ENCODE measurements at regions not wholly inside any gene's neighbourhood (a gene's known extent, or its start where the extent isn't known, plus 50 kb on each side); places are given as distances from the start of the nearest gene placed in this dataset.

DNA sequence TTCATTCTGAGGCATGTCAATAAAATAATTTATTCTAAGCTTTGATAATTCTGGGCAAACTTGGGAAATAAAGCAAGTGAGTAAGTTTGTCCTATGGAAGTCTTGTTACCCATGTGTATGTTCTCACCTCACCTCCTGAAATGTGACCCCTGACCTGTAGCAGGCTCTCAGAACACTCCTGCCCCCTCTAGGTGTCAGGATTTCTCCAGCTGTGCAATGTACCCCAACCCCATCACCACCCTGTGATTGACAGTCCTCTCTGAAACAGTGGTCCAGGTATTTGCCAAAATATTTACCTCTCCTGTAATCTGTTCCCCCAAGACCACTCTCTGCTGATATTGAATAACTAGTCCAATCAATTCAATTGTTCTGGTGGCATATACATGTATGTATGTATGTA is 122.6 kb upstream of the PTER start:
- Histone ChIP-seq H3K9me3 (ENCODE audit: control insufficient read depth, low read length) (peaks cover 18% of the 10 kb centered on the region), H3K14ac (ENCODE audit: low read length in 2 of 2) (no peak overlapping the region), H4K91ac (ENCODE audit: low read length) (no peak overlapping the region), H3K9ac (ENCODE audit: low read length) (no peak overlapping the region), H3K4ac (ENCODE audit: low read depth in 1 of 2, low read length in 2 of 2) (no peak overlapping the region), H3K27ac (ENCODE audit: low read length, poor library complexity, severe bottlenecking) (no peak overlapping the region), H2AK5ac (ENCODE audit: low read length, severe bottlenecking) (no peak overlapping the region), H3K4me3 (ENCODE audit: insufficient read depth in 1 of 2, low read depth in 1 of 2, low read length in 2 of 2) (no peak overlapping the region), H3K23ac (ENCODE audit: low read length in 2 of 2) (no peak overlapping the region), H2BK5ac (ENCODE audit: low read depth, low read length, poor library complexity, severe bottlenecking) (no peak overlapping the region), H3K18ac (ENCODE audit: low read depth in 1 of 2, low read length in 2 of 2) (no peak overlapping the region), H4K8ac (ENCODE audit: low read length) (no peak overlapping the region), H2BK15ac (ENCODE audit: low read depth, poor library complexity, severe bottlenecking) (no peak overlapping the region), H3K36me3 (ENCODE audit: control insufficient read depth in 1 of 2, insufficient read depth in 2 of 2, low read depth in 1 of 2, low read length in 2 of 2) (no peaks in the 10 kb centered on the region), H2BK120ac (ENCODE audit: low read depth, low read length) (no peak overlapping the region), H3K27me3 (ENCODE audit: control insufficient read depth in 1 of 2, insufficient read depth in 1 of 2, low read length in 2 of 2) (no peaks in the 10 kb centered on the region), H2AFZ (ENCODE audit: low read depth, low read length) (no peak overlapping the region), H3K4me1 (ENCODE audit: control insufficient read depth, insufficient read depth, low read depth, low read length) (no peaks in the 10 kb centered on the region), H3K79me1 (replicated peaks; ENCODE audit: low read length, poor library complexity, severe bottlenecking) (no peaks in the 10 kb centered on the region), H3K4me2 (ENCODE audit: low read length, poor library complexity, severe bottlenecking) (no peak overlapping the region), H2BK12ac (ENCODE audit: low read length in 2 of 2) (no peak overlapping the region)
- DNase-seq: no peak

DNA sequence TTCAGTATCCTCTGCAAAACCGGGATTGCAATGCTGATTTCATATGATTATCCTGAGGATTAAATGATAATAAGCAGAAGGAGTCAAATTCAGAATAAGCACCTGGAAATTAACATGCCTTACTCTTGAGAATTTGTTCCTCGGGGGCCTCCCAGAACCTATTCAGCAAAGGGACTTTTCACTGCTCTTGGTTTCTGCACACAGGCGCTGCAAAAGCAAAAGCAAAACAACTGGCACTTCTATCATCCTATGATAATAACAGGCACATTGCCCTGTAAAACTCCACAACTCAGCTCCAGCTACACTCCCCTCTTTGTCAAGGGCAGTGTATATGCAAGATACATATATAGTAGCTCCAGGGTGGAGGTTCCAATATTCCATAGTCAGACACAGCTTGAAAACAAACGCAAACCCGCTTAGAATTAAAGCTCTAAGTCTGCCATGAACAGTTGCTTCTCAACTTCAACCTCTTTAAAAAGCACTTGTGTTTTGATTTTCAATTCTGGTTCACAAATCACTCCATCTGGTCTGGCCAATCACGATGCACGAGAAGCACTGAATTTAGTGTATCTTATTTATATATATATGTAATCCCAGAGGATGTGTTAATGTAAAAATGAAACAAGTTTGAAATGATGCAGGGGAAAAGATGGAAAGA is 119.9 kb upstream of the PTER start:
- H2BK5ac ChIP-seq (ENCODE audit: low read depth, low read length, poor library complexity, severe bottlenecking): no peak overlapping the region
- H3K14ac ChIP-seq (ENCODE audit: low read length in 2 of 2): no peak overlapping the region
- H3K27me3 ChIP-seq (ENCODE audit: control insufficient read depth in 1 of 2, insufficient read depth in 1 of 2, low read length in 2 of 2): no peaks in the 10 kb centered on the region
- H3K27ac ChIP-seq (ENCODE audit: low read length, poor library complexity, severe bottlenecking): no peak overlapping the region
- no peak overlapping the region for H2AK5ac ChIP-seq (ENCODE audit: low read length, severe bottlenecking)
- H3K4ac ChIP-seq (ENCODE audit: low read depth in 1 of 2, low read length in 2 of 2): no peak overlapping the region
- no peaks in the 10 kb centered on the region for H3K79me1 ChIP-seq (replicated peaks; ENCODE audit: low read length, poor library complexity, severe bottlenecking)
- H3K4me1 ChIP-seq (ENCODE audit: control insufficient read depth, insufficient read depth, low read depth, low read length): no peaks in the 10 kb centered on the region
- H4K8ac ChIP-seq (ENCODE audit: low read length): no peak overlapping the region
- H2AFZ ChIP-seq (ENCODE audit: low read depth, low read length): no peak overlapping the region
- H3K23ac ChIP-seq (ENCODE audit: low read length in 2 of 2): no peak overlapping the region
- no peak for DNase-seq
- no peaks in the 10 kb centered on the region for H3K36me3 ChIP-seq (ENCODE audit: control insufficient read depth in 1 of 2, insufficient read depth in 2 of 2, low read depth in 1 of 2, low read length in 2 of 2)
- no peak overlapping the region for H3K4me2 ChIP-seq (ENCODE audit: low read length, poor library complexity, severe bottlenecking)
- 82% methylated on average over 4 of the region's 7 CpGs for WGBS
- H2BK12ac ChIP-seq (ENCODE audit: low read length in 2 of 2): no peak overlapping the region
- no peak overlapping the region for H3K4me3 ChIP-seq (ENCODE audit: insufficient read depth in 1 of 2, low read depth in 1 of 2, low read length in 2 of 2)
- no peak overlapping the region for H2BK120ac ChIP-seq (ENCODE audit: low read depth, low read length)
- no peak overlapping the region for H4K91ac ChIP-seq (ENCODE audit: low read length)
- H3K9me3 ChIP-seq (ENCODE audit: control insufficient read depth, low read length): peaks cover 3% of the 10 kb centered on the region
- no peak overlapping the region for H3K9ac ChIP-seq (ENCODE audit: low read length)
- no peak overlapping the region for H2BK15ac ChIP-seq (ENCODE audit: low read depth, poor library complexity, severe bottlenecking)
- H3K18ac ChIP-seq (ENCODE audit: low read depth in 1 of 2, low read length in 2 of 2): no peak overlapping the region

DNA sequence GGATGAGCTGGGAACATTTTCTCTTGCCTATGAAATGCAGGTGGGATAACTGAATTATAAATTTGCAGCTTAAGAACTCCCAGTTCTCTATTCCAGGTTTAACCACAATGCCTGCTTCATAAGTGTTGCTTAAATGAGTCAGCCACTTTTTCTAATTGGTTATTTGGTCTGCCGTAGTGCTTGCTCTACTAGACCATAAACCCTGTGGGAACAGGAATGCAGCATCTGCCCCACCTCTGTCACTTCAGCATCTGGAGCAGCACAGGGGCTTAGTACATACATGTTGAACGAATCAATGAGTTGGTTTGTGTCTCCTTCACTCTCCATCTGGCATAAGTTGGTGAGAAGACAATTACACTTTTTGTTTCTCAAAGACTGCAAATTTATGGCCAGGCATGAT is 95.2 kb upstream of the PTER start:
- Histone ChIP-seq H3K27ac (ENCODE audit: low read length, poor library complexity, severe bottlenecking) (no peak overlapping the region), H3K23ac (ENCODE audit: low read length in 2 of 2) (no peak overlapping the region), H2AK5ac (ENCODE audit: low read length, severe bottlenecking) (no peak overlapping the region), H3K4me3 (ENCODE audit: insufficient read depth in 1 of 2, low read depth in 1 of 2, low read length in 2 of 2) (no peak overlapping the region), H3K36me3 (ENCODE audit: control insufficient read depth in 1 of 2, insufficient read depth in 2 of 2, low read depth in 1 of 2, low read length in 2 of 2) (no peaks in the 10 kb centered on the region), H3K9ac (ENCODE audit: low read length) (no peak overlapping the region), H2BK15ac (ENCODE audit: low read depth, poor library complexity, severe bottlenecking) (no peak overlapping the region), H2AFZ (ENCODE audit: low read depth, low read length) (no peak overlapping the region), H2BK12ac (ENCODE audit: low read length in 2 of 2) (no peak overlapping the region), H2BK120ac (ENCODE audit: low read depth, low read length) (no peak overlapping the region), H4K91ac (ENCODE audit: low read length) (no peak overlapping the region), H3K4me1 (ENCODE audit: control insufficient read depth, insufficient read depth, low read depth, low read length) (no peaks in the 10 kb centered on the region), H3K4ac (ENCODE audit: low read depth in 1 of 2, low read length in 2 of 2) (no peak overlapping the region), H3K14ac (ENCODE audit: low read length in 2 of 2) (no peak overlapping the region), H3K9me3 (ENCODE audit: control insufficient read depth, low read length) (peaks cover 2% of the 10 kb centered on the region), H3K79me1 (replicated peaks; ENCODE audit: low read length, poor library complexity, severe bottlenecking) (no peaks in the 10 kb centered on the region), H4K8ac (ENCODE audit: low read length) (no peak overlapping the region), H3K4me2 (ENCODE audit: low read length, poor library complexity, severe bottlenecking) (no peak overlapping the region), H3K27me3 (ENCODE audit: control insufficient read depth in 1 of 2, insufficient read depth in 1 of 2, low read length in 2 of 2) (no peaks in the 10 kb centered on the region), H3K18ac (ENCODE audit: low read depth in 1 of 2, low read length in 2 of 2) (no peak overlapping the region), H2BK5ac (ENCODE audit: low read depth, low read length, poor library complexity, severe bottlenecking) (no peak overlapping the region)
- WGBS: 69% methylated on average over 2 of the region's 2 CpGs
- no peak for DNase-seq

DNA sequence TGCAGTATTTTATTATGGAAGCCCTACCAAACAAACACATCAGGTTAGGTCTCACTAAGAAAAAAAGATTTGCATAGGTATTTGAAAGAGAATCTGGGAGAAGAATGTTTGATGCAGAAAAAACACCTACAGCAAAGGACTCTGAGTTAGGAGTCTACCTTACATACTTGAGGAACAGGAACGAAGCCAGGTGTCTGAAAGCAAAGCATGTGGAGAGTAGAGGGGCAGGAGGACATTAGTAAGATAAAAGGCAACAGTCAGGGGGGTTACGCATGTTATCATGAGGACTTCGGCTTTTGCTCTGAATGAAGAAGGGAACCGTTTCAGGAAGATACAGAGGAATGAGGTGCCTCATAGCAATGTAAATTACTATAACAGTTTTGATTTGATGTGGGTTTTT is 87.9 kb upstream of the PTER start:
- H3K4ac ChIP-seq (ENCODE audit: low read depth in 1 of 2, low read length in 2 of 2): no peak overlapping the region
- H3K14ac ChIP-seq (ENCODE audit: low read length in 2 of 2): no peak overlapping the region
- H3K23ac ChIP-seq (ENCODE audit: low read length in 2 of 2): no peak overlapping the region
- no peak overlapping the region for H3K4me2 ChIP-seq (ENCODE audit: low read length, poor library complexity, severe bottlenecking)
- H2BK12ac ChIP-seq (ENCODE audit: low read length in 2 of 2): no peak overlapping the region
- H2AFZ ChIP-seq (ENCODE audit: low read depth, low read length): no peak overlapping the region
- WGBS: 47% methylated on average over 4 of the region's 4 CpGs
- H3K18ac ChIP-seq (ENCODE audit: low read depth in 1 of 2, low read length in 2 of 2): no peak overlapping the region
- no peak overlapping the region for H2BK120ac ChIP-seq (ENCODE audit: low read depth, low read length)
- H4K8ac ChIP-seq (ENCODE audit: low read length): no peak overlapping the region
- no peak overlapping the region for H3K4me3 ChIP-seq (ENCODE audit: insufficient read depth in 1 of 2, low read depth in 1 of 2, low read length in 2 of 2)
- no peaks in the 10 kb centered on the region for H3K36me3 ChIP-seq (ENCODE audit: control insufficient read depth in 1 of 2, insufficient read depth in 2 of 2, low read depth in 1 of 2, low read length in 2 of 2)
- H3K9me3 ChIP-seq (ENCODE audit: control insufficient read depth, low read length): peaks cover 10% of the 10 kb centered on the region
- H2AK5ac ChIP-seq (ENCODE audit: low read length, severe bottlenecking): no peak overlapping the region
- H2BK5ac ChIP-seq (ENCODE audit: low read depth, low read length, poor library complexity, severe bottlenecking): no peak overlapping the region
- no peak overlapping the region for H4K91ac ChIP-seq (ENCODE audit: low read length)
- no peak for DNase-seq
- H3K9ac ChIP-seq (ENCODE audit: low read length): no peak overlapping the region
- H3K27ac ChIP-seq (ENCODE audit: low read length, poor library complexity, severe bottlenecking): no peak overlapping the region
- no peak overlapping the region for H2BK15ac ChIP-seq (ENCODE audit: low read depth, poor library complexity, severe bottlenecking)
- no peaks in the 10 kb centered on the region for H3K79me1 ChIP-seq (replicated peaks; ENCODE audit: low read length, poor library complexity, severe bottlenecking)
- no peaks in the 10 kb centered on the region for H3K27me3 ChIP-seq (ENCODE audit: control insufficient read depth in 1 of 2, insufficient read depth in 1 of 2, low read length in 2 of 2)
- H3K4me1 ChIP-seq (ENCODE audit: control insufficient read depth, insufficient read depth, low read depth, low read length): no peaks in the 10 kb centered on the region
